HG03139 (cell line): ENCODE measurements at regions not wholly inside any gene's neighbourhood (a gene's known extent, or its start where the extent isn't known, plus 50 kb on each side); places are given as distances from the start of the nearest gene placed in this dataset.
"Not testable (repeated sequence)": the region's sequence is repeated elsewhere in the genome, so short reads cannot be mapped to it uniquely, and the experiment has no call there.

Experiments
- ATAC-seq: cut with Tn5 transposase; IDR thresholded peaks from one replicate; pipeline ENCODE4 v1.9.1; 2021; ENCODE audit not compliant: unreplicated experiment

DNA sequence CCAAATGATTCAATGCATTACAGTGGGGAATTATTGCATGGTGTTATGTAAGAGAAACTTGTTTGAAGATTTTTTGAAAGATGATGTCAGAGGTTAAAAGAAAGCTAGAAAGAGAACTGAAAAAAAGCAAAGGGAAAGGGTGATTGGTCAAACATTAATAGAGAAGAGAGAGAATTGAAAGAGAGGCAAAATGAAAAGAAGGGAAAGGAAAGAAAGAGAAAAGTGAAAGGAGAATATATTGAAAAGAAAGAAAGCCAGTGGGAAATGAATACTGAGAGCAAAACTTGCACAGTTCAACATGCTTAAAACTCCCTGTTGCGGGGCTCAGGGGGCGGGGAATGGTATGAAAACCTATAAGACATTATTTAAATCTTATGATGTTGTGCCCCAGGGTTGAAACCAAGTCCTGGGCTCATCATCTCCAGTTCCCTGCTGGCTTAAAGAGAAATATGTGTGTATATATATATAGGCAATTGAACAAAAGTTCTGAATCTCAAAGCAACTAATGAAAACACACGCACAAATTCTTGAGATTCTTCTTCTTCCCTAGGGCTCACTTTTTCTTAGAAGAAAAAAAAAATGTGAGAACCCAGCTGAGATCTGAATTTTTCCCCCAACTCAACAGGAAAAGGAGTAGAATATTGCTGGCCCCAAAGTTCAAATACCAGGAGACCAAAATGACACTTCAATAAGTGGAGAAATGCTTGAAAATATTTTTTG is 2045.9 kb upstream of the CELF4 start:
- ATAC-seq = no peak

- ATAC-seq = no peak
Measured at GRCh38 chr18:39607034-39607433, 2041.4 kb upstream of the CELF4 start.

- no peak for ATAC-seq
Measured at GRCh38 chr18:39604836-39605235, 2039.2 kb upstream of the CELF4 start.

DNA sequence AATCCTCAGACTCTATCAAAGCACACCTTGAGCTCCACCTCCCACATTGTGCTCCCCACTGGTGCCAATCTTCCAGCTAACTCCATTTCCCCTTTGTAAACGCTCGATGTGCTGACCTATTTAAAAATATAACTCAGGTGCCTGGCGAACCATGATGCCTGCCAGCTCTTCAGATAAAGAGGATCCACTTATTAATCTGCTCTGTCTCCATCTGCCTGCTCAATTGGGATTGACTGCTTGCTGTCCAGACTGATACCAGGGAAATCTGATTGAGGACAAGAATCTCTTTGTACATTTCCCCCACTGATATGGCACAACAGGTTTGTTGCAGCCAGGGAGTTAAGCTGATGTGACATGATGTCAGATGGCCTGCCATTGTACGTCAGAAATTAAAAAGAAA is 2036.5 kb upstream of the CELF4 start:
- ATAC-seq = no peak

DNA sequence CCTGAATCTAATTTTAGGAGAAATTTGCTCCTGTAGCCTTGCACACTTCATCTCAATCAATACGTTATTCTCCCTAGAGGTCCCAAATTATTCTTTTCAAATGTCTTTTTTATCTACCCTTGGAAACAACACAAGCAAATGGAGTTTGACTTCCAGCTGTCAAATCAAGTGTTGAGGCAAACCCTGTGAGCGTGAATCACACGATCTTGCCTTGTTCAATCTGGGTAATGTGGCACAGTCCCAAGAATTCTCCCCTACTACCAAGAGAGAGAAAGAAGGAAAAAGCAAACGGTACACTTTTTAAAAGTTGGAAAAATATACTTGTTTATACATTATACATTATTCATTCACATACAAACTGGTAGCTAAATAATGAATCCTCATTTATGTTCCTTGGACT is 2035.3 kb upstream of the CELF4 start:
- ATAC-seq = no peak

- no peak for ATAC-seq
Measured at GRCh38 chr18:39599251-39599650, 2033.7 kb upstream of the CELF4 start.

DNA sequence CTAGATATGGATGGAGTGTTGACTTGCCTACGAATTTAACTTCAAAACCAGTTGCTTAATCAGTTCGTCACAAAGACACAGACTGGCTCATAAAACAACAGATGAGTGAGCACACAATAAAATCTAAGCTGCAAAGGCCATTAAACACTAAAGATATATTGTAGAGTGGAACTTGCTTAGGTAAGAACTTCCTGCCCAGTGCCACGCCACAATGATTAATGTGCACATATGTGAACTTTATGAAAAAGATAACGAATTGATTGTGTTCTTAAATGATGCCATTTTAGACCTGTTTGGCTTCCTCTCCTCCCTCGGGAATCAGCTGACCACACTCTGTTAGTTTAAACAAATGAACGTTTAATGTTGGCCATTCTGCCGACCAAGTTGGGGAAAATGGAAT is 2031.3 kb upstream of the CELF4 start:
- ATAC-seq = no peak

GRCh38 chr18:39596221-39596620 is 2030.6 kb upstream of the CELF4 start:
- ATAC-seq = no peak

- ATAC-seq = no peak
Measured at GRCh38 chr18:39594206-39594605, 2028.6 kb upstream of the CELF4 start.

- ATAC-seq = no peak
Measured at GRCh38 chr18:39591649-39592048, 2026.1 kb upstream of the CELF4 start.

- ATAC-seq = no peak
Measured at GRCh38 chr18:39589496-39589895, 2023.9 kb upstream of the CELF4 start.

GRCh38 chr18:39587586-39587985 is 2022.0 kb upstream of the CELF4 start:
- no peak for ATAC-seq

DNA sequence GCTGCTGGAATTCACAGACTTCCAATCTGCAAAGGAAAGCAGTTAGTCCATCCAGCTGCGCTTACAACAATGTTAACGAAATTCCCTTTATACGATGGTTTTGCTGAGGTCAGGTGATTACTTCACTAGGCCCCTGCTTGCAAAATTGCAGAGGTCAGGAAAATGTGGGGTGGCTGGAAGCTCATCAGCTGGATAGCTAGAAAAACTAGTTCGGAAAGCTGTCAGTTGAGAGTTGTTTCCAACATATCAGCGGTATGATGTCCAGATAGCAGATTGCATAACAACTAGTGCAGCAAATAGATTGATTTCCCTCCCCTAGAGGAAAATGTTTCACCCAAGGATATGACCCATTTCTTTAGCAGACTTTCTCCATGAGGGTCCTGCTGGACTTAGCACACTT is 2021.1 kb upstream of the CELF4 start:
- ATAC-seq = no peak

DNA sequence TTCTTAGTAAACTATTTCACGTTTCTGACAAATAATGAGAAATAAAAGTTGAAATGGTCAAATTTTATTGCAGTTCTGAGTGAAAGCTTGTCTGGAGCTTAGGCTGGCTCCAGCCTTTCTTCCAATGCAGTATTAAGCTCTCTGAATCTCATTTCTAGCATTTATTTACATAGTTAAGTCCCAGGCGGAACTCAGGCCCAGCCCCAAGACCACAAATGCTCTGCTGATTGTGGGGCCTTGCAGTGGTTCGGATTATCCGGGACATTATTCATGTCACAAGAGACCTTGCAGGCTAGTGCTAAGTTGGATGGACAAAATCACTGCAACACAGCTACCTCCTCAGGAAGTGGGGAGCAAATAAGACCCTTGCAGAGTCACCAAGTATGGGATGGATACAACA is 2009.3 kb upstream of the CELF4 start:
- no peak for ATAC-seq

- ATAC-seq = no peak
Measured at GRCh38 chr18:39571511-39571910, 2005.9 kb upstream of the CELF4 start.

- ATAC-seq = not testable (repeated sequence)
Measured at GRCh38 chr18:39565551-39566230, 2000.1 kb upstream of the CELF4 start.

DNA sequence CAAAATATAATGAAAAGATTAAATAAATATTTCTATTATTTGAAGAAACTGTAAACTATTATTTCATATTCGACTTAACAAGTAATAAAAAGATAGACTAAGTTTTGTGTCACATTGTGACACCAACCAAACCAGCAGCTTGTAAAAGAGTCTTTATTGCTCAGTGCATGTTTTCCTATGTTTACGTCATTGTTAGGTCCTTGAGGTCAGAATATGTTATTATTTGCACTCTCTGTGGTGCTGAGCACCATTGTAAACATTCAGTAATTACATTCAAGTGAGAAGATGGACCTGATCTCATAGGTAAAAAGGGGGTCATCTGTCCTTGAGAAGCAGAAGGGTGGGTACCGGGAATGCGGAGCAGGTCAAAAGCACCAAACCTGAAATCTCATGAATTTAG is 1999.1 kb upstream of the CELF4 start:
- no peak for ATAC-seq

DNA sequence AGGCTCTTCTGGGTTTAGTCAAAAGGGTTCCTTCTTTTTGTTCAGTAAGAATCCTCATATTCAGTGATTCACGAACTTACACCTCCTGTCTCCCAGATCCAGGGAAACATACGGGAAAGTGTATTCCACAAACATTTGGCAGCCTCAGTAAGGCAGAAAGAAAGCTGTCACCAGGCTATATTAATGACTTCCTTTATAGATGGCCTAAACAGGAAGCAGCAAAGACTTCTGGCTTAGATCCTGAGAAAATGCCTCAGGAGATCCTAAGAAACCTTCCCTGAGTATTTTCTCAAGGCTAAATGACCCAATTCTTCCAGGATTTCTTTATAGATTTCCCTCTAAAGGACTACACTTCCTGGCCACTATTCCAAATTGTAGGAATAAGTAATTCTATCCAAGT is 1995.5 kb upstream of the CELF4 start:
- no peak for ATAC-seq

- no peak for ATAC-seq
Measured at GRCh38 chr18:39558658-39559057, 1993.1 kb upstream of the CELF4 start.

- ATAC-seq = no peak
Measured at GRCh38 chr18:39555496-39555895, 1989.9 kb upstream of the CELF4 start.

DNA sequence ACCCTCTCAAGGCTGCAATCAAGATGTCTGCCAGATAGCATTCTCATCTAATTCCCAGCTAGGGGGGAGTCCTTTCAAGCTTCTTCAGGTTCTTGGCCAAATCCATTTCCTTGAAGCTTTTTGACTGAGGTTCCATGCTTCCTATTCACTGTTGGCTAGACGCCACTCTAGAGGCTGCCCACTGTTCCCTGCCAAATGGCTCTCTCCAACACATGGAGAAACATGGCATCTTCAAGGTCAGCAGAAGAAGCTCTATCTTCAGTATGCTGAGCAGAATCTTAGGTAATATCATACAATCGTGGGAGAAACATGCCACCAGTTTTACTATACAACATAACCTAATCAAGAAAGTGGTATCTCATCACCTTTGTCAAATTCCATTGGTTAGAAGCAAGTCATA is 1985.1 kb upstream of the CELF4 start:
- ATAC-seq = no peak

GRCh38 chr18:39549144-39549543 is 1983.5 kb upstream of the CELF4 start:
- no peak for ATAC-seq

DNA sequence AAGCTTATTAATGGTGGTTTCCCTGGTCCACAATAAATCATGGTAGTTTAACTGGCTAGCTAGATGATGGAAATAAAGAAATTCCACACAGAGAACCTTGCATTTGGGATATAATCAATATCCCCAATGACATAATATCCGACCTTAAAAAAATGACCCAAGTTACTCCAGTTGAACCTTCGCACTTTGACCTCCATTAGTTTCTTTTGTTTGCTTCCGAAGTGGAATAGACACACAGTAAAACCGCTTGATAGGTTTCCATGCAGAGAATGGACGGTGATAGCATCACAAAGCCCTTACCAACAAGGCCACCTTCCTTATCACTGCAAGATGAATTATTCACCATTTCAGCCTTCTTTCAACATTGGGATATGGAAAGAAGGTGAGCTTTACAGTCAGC is 1966.1 kb upstream of the CELF4 start:
- ATAC-seq = no peak
